ENCODE measurements at regions not wholly inside any gene's neighbourhood (a gene's known extent, or its start where the extent isn't known, plus 50 kb on each side); places are given as distances from the start of the nearest gene placed in this dataset.
"Not testable (repeated sequence)": the region's sequence is repeated elsewhere in the genome, so short reads cannot be mapped to it uniquely, and the experiment has no call there.

DNA sequence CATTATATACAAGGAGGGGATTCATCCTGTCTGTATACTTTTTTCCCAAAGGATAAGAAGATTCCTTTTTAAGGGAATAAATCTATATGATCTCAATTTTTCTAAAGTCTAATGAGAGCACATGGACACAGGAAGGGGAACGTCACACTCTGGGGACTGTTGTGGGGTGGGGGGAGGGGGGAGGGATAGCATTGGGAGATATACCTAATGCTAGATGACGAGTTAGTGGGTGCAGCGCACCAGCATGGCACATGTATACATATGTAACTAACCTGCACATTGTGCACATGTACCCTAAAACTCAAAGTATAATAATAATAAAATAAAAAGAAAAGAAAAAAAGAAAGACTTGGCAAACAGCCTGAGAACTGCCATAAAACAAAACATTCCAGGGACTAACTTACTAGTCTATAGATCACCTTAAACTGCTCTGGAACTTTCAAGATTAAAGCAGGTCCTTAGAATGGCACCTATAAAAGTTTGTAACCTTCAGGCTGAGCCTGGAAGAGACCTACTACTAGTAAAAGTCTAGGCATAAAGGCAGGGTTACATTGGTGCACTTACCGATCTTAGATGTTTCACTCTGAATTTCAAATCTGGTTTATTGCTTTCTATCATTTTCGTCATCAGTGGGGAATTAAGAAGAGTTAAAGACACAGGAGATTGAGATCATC is 780.6 kb downstream of the SLITRK1 start:
- not testable (repeated sequence) for DNase-seq (ENCODE audit: low spot score)

DNA sequence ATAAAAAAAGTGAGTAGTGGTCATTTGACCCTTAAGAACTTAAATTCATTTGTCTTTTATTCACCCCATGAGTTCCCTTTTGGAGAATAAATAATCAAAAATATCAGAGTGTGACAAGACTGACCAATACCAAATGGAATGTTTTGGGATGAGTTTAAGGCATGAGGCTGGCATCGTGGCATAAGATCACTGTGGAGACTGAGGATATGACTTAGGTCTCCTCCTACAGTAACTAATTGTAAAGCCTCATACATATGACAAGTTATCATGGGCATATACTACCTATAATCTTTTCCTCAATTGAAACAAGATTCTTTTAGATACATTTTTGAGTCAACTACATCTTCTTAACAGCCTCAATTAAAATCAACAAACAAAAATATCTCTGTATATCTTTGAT is 782.0 kb downstream of the SLITRK1 start:
- no peak for DNase-seq (ENCODE audit: low spot score)

DNA sequence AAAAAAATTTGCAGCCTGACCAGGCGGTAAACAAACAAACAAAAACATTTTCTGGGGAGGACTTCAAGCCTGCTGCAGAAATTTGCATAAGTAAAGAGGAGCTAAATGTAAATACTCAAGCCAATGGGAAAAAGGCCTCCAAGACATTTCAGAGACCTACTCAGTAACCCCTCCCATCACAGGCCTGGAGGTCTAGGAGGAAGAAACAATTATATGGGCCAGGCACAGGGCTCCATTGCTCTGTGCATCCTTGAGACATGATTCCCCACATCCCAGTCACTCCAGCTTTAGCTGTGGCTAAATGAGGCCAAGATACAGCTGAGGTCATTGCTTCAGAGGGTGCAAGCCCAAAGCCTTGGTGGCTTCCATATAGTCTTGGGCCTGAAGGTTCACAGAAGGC is 793.4 kb downstream of the SLITRK1 start:
- no peak for DNase-seq (ENCODE audit: low spot score)

DNA sequence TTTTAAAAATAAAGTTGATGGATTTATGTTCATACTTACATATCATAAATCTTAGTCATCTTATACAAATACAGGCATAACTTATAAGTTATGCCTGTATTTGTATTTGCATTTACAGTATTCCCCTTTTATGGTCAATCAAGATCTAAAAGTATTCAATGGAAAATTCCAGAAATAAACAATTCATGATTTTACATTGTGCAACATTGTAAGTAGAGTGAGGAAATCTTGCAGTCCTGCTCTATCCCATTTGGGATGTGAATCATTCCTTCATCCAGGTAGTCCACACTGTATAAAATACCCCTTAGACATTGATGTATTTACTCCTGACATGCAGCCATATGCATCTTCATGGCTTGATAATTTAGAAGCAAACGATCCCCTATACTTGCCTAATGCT is 795.3 kb downstream of the SLITRK1 start:
- no peak for DNase-seq (ENCODE audit: low spot score)

DNA sequence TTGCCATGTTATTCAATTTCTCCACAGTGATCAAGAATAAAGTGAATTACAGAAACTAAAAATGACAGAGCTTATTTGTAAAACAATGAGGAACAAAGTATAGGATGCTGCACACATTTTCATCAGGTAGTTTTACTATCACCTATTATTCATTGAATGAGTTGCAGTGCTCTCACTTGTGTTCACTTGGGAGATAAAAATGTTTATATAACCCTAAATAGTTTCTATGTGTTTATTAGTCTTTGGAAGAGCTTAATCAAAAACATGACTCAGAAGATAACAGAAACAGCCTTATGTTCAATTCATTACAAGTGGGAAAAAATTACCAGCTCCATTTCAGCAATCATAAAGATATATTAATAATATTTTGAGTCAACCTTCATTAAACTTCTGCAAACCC is 796.2 kb downstream of the SLITRK1 start:
- no peak for DNase-seq (ENCODE audit: low spot score)

DNA sequence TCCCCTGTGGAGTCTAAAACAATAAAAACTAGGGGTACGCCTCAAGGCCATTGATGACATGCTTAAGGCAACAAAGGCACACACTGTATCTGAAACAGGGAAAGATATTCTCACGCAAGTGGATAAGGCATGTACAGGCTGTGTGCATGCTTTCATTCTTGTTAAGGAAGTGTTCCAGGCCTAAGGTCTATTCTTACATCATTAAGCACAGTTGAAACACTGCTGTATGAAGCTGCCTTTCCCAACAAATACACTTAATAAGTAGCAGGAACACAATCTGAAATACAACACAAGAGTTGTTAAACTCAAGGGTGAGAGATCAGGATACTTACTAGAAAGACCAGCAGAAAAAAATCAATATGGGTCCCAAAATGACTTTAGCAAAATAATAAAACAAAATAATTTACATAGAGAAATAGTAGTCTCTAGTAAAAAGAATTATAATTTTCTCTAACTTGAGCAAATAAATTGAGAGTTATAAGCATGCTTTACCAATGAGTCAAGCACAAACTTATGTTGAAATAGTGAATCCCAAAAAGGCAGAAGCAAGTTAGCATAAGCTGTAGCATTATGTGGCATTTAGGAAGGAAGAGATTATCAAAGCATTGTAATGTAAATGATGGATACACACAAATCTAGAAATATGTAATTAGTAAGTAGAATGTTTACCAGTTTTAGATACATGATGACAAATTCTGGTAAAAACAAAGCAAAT is 796.9 kb downstream of the SLITRK1 start:
- DNase-seq (ENCODE audit: low spot score): no peak

DNA sequence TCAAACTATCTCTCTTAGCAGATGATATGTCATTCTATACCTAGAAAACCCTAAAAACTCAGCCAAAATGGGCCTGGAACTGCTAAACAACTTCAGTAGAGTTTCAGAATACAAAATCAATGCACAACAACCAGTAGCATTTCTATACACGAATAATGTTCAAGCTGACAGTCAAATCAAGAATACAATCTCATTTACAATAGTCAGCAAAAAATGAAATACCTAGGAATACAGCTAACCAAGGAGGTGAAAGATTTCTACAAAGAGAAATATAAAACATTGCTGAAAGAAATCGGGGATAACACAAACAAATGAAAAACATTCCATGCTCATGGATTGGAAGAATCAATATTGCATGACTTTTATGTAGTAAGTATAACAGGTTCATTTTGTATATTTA is 804.8 kb downstream of the SLITRK1 start:
- DNase-seq (ENCODE audit: low spot score): no peak

DNA sequence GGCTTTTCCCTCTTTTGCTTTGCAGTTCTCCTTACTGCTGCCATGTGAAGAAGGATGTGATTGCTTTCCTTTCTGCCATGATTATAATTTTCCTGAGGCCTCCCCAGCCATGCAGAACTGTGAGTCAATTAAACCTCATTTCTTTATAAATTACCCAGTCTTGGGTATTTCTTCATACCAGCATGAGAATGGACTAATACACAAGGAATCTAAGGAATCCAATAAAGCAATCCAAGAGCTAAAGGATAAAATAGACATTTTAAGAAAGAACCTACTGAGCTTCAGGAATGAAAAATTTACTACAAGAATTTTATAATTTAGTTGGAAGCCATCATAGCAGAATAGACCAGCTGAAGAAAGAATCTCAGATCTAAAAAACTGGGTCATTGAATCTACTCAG is 808.3 kb downstream of the SLITRK1 start:
- DNase-seq (ENCODE audit: low spot score): not testable (repeated sequence)

DNA sequence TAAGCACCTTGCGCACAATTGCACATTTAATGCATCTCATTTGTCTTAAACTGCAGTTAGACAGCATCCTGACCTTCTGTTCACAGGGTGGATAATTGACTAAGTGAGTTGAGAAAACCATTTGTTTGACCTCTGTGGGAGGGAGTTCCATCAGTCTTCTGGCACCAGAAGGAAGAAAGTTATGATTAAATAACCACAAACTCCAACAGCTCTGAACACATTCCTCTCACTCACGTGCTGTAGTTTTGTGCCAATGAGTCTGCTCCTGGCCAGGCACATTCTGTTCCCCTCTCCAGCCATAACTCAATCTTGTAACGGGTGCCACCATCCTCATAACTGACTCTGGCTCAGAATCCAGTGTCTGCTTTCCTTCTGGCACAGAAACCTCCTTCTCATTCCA is 817.2 kb downstream of the SLITRK1 start:
- no peak for DNase-seq (ENCODE audit: low spot score)

DNA sequence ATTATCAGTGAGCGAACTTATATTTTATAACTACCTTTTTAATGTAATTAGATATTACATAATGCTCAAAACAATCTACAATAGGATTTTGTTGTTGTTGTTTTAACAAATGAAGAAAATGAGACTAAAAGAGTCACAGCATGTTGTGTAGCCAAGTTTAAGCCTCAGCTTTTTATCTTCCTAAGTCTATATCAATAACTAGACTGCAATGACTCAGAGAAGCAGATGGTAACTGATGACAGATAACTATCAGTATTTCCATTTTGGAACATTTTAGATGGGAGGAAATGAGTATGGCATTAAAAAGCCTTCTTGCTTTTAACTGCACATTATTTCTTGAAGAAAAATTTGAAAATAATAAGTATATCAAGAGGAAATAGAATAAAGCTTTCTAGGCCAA is 825.2 kb downstream of the SLITRK1 start:
- no peak for DNase-seq (ENCODE audit: low spot score)

DNA sequence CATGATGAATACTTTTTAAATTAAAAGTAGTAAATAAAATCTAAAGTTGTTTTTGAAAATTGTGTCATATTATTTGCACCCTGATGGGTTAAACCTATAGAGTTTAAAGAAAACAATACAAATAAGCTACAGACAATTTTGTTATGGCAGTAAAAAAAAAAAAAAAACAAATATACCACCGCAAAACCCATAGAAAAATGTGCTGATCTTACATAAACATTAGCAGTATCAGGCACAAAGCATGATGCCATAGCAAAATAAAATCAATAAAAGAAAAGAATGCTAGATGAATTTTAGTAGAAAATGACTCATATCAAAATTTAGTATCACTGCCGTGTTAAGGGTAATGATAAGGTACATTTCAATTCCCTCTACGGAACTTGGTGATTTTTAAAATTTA is 826.0 kb downstream of the SLITRK1 start:
- DNase-seq (ENCODE audit: low spot score): no peak

DNA sequence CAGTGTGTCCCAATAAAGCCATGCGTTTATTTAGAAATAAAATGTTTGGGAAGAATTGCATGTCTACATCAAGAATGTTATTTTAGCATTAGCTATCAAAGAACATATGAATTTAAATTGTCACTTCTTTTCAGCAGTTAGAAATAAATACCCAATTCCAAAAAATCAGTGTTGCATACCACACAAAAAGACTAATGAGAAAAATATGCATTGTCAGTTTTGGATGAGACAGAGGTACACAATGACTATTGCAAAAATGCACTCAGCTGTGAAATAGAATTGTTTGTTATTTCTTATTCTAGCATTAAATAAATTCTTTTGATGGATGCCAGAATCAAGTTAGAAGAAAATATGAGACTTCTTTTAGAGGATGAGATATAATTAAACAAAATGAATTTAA is 833.9 kb downstream of the SLITRK1 start:
- DNase-seq (ENCODE audit: low spot score): no peak

DNA sequence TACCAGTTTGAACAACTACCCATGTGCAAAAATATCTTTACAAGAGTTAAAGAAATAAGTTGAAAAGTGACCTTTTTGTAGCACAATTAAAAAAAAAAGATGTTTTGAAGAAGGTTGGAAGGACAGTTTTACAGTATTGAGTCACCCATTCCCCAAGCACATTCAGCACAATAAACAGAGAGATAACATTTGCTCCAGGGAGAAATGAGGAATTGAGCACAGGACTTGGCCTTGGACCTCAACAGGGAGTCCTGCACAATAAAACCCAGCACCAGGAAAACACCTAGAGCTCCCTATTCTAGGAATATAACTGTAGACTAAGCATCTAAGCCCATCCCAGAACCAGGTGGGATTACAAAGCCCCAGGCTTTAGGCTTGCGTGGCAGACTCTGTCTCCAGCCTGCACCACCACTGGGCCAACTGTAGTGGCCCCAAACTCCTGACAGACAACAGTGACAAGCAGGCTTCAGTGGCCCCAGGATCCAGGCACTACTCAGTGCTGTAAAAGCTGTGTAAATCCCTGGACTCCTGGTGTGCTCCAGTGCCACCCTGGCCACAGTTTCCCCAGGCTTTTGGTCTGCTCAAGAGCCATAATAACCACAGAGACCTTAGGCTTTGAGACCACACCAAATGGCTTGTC is 857.2 kb downstream of the SLITRK1 start:
- no peak for DNase-seq (ENCODE audit: low spot score)

DNA sequence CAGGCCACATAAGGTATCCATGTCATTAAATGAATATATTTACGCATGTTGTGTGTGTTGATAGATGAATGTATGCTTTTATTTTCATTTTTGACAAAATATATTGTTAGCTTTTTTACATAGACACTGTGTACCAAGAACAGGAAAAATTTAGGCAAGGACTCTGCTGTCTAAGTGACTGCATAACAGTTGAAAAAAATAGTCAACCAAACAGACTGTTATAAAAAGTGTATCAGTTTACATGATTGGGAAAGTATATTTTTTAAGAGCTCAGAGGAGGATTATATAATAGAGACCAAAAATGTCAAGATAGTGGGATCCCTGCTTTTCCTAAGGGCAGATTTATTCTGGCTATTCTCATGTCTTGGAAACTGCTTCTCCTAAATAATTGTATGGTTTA is 858.0 kb downstream of the SLITRK1 start:
- DNase-seq (ENCODE audit: low spot score): no peak

DNA sequence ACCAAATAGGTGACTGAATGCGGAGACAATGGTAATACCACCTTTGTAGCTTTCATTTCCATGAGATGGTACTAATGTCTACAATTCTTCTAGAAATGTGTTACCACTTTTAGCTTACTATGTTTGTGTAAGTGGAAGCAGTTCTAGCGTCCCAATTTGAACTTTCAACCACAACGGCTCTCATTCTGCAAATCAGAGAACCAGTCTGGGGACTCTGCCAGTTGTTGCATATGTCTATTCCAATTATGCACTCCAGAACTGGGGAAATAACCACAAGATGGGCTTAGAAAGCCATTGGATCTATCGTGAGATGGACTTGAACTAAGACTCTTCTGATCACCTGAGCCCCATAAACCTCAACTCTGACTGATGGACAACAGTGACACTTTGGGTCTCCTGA is 862.3 kb downstream of the SLITRK1 start:
- DNase-seq (ENCODE audit: low spot score): no peak

DNA sequence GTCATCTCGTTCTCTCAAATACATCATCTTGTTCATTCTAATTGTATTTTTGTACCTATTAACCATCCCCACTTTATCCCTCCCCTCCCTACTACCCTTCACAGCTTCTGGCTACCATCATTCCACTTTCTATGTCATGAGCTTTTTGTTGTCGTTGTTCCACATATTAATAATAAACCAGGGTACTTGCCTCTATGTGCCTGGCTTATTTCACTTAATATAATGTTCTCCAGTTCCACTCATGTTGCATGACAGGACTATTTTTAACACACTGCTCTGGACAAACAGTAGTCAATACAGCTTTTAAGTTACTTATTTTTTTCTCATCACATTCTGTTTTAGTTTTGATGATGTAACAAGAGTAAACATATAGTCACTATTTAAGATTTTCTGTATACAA is 872.3 kb downstream of the SLITRK1 start:
- DNase-seq (ENCODE audit: low spot score): no peak

DNA sequence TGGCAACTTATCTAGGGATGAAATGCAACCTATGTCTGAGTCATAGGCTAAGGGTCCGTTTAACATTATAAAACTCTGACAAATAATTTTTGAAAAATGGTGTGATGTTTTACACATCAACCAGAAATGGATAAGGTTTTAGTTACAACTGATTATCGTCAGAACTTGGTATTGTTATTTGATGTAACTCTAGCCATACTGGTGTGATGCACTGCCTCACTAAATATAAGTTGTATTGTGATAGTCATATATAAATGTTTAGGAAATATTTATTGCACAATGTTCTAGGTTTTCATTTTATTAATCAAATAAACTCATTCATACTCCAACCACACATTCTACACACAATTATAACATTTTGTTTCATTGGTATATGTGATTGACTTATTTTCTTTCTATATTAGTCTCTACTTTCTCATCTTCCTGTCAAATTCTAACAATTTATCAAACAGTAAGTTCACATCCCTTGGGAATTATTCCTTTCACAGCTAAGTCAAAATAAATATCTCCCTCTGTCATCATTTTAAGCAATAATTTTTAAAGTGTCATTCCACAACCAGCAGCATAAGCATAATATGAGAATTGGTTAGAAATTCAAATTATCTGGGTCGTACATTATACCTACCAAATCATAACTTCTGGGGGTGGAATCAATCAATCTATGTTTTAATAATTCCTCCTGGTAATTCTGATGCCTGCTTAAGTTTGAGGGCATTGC is 873.9 kb downstream of the SLITRK1 start:
- DNase-seq (ENCODE audit: low spot score): no peak

DNA sequence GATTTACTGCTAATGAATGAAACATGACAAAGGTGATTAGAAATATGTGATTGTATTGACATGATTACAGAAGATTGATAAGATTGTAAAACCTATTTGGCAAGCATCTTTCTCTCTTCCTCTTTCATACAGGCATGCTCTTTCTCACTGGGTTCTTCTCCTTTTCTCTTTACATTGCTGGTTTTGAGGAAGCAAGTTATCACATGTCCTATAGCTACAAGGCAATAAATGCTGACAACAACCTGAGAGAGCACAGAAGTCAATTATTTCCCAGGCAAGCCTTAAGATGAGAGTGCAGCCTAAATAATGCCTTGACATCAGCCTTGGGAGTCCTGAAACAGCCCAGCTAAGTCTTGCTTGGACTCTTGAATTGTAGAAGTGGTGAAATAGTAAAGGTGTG is 875.0 kb downstream of the SLITRK1 start:
- no peak for DNase-seq (ENCODE audit: low spot score)

DNA sequence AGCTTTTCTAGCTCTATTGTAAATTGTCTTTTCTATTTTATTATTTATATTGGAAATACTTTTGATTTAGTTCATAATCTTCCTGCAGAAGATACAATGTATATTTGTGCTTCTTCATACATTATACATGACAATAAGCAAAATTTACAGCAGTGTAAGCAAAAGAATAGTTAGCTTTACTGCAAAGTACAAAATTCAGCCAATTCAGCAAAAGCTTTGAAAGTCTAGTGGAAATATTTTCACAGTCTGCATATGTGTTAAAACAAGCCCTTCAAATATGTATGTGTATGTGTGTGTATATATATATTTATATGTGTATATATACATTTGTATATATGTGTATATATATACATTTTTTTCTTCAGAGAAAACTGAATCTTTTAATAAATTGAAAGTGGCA is 879.1 kb downstream of the SLITRK1 start:
- no peak for DNase-seq (ENCODE audit: low spot score)

DNA sequence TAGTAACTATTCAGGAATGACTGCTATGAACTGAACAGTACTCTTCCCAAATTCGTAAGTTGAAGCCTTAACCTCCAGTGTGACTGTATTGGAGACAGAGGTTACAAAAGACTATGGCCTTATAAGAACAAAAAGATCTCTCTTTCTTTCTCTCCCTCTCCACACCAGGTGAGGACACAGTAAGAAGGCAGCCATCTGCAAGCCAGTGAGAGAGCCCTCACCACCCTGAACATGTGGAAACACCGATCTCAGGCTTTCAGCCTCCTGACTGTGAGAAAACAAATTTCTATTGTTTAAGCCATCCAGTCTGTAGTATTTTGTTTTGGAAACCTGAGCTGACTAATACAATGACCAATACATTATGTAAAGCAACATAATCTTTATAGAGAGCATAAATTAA is 888.9 kb downstream of the SLITRK1 start:
- DNase-seq (ENCODE audit: low spot score): no peak

DNA sequence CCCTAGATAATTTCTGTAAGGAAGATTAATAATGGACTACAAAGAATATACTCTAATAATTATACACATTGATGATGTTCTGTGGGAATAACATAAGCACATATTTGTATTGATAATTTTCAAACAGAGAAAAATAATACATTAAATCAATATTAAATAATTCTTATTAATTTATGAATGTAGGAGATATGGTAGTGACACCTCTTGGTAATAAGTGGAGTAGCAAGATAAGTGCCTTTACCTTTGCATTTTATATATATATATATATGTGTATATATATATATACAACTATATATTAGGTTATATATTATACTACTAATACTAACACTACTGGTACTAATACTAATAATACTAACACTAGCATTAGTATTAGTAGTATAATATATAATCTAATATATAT is 905.8 kb downstream of the SLITRK1 start:
- no peak for DNase-seq (ENCODE audit: low spot score)

DNA sequence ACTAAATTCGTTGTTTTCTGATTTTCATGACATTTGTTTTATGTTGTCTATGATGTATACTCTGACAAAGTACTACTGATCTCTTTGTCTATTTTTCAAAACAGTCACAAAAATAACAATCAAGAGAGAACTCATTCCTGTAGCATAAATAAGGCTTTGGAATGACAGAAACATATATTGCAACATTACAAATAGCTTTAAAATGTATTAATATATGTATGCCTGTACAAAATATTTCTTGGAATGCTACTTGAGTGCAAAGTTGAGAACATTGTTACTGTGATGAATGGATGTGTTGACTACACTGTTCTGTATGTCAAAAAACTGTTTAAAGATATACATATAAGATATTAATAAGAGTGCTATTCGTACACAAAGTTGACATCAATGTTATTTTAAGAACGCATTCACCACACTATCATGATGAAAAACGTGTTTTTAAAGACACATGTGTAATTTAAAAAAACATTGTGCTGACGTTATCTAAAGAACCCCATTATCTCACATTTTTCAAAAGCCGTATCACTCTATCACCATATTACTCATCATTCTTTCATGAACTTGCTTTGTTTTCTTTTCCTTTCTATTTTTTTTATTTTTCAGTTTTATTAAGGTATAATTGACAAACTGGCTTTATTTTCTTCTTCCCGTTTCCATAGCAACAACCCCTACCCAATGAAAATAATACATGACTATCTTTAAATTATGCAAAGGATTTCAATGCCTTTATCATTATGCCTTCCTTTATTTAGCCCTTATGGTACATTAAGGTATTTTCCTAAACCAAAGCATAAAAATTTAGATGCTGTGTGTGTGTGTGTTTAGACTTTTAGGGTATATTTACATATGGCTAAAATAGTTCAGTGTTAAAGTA is 918.8 kb downstream of the SLITRK1 start:
- no peak for DNase-seq (ENCODE audit: low spot score)
